ENCODE measurements at regions not wholly inside any gene's neighbourhood (a gene's known extent, or its start where the extent isn't known, plus 50 kb on each side); places are given as distances from the start of the nearest gene placed in this dataset.

GRCh38 chr6:159329081-159329480 is 159.9 kb downstream of the FNDC1 start:
- no peak overlapping the region for H3K4me2 ChIP-seq (ENCODE audit: low read length)
- no peaks in the 10 kb centered on the region for H3F3A ChIP-seq (ENCODE audit: insufficient read depth, low read length)
- H3K27me3 ChIP-seq (ENCODE audit: insufficient read depth, low read length), result no peaks in the 10 kb centered on the region; the same call in 1 of the 2 replicates
- H3K9me2 ChIP-seq (ENCODE audit: low read depth, low read length), result no peaks in the 10 kb centered on the region
- no peak overlapping the region for H3K9ac ChIP-seq (ENCODE audit: low read length)
- TF ChIP-seq CTCF (IDR thresholded peaks at IDR 0.05; ENCODE audit: low read length) (no peak), EZH2 (IDR thresholded peaks at IDR 0.05; ENCODE audit: borderline replicate concordance, low read length) (no peak)
- H3K4me1 ChIP-seq (ENCODE audit: insufficient read depth, low read length, severe bottlenecking), result no peaks in the 10 kb centered on the region
- H2AFZ ChIP-seq (ENCODE audit: low read length), result no peak overlapping the region
- no peak overlapping the region for H3K27ac ChIP-seq (ENCODE audit: low read depth, low read length, poor library complexity, severe bottlenecking)
- no peak overlapping the region for H3K4me3 ChIP-seq (ENCODE audit: low read depth, low read length, poor library complexity, severe bottlenecking)
- H3K9me3 ChIP-seq (ENCODE audit: low read length), result 0 out of 2 replicates have a peak, but pooled peaks cover 2% of the 10 kb centered on the region
- H3K36me3 ChIP-seq (ENCODE audit: insufficient read depth, low read length), result no peaks in the 10 kb centered on the region
- no peaks in the 10 kb centered on the region for H4K20me1 ChIP-seq (ENCODE audit: insufficient read depth, low read length)
- H3K79me2 ChIP-seq (ENCODE audit: insufficient read depth, low read length), result no peaks in the 10 kb centered on the region

GRCh38 chr6:159328052-159328451 is 158.9 kb downstream of the FNDC1 start:
- Histone ChIP-seq H3K27me3 (ENCODE audit: insufficient read depth, low read length) (no peaks in the 10 kb centered on the region; the same call in 1 of the 2 replicates), H3K79me2 (ENCODE audit: insufficient read depth, low read length) (no peaks in the 10 kb centered on the region), H3K36me3 (ENCODE audit: insufficient read depth, low read length) (no peaks in the 10 kb centered on the region), H3K9me2 (ENCODE audit: low read depth, low read length) (no peaks in the 10 kb centered on the region), H3K4me3 (ENCODE audit: low read depth, low read length, poor library complexity, severe bottlenecking) (no peak overlapping the region), H3K9ac (ENCODE audit: low read length) (no peak overlapping the region), H3K4me1 (ENCODE audit: insufficient read depth, low read length, severe bottlenecking) (no peaks in the 10 kb centered on the region), H4K20me1 (ENCODE audit: insufficient read depth, low read length) (no peaks in the 10 kb centered on the region), H3F3A (ENCODE audit: insufficient read depth, low read length) (no peaks in the 10 kb centered on the region), H3K9me3 (ENCODE audit: low read length) (0 out of 2 replicates have a peak, but pooled peaks cover 2% of the 10 kb centered on the region), H2AFZ (ENCODE audit: low read length) (no peak overlapping the region), H3K4me2 (ENCODE audit: low read length) (no peak overlapping the region), H3K27ac (ENCODE audit: low read depth, low read length, poor library complexity, severe bottlenecking) (no peak overlapping the region)
- TF ChIP-seq CTCF (IDR thresholded peaks at IDR 0.05; ENCODE audit: low read length), result no peak
- TF ChIP-seq EZH2 (IDR thresholded peaks at IDR 0.05; ENCODE audit: borderline replicate concordance, low read length), result no peak

- no peaks in the 10 kb centered on the region; the same call in 1 of the 2 replicates for H3K27me3 ChIP-seq (ENCODE audit: insufficient read depth, low read length)
- TF ChIP-seq CTCF (IDR thresholded peaks at IDR 0.05; ENCODE audit: low read length), result no peak
- no peak for TF ChIP-seq EZH2 (IDR thresholded peaks at IDR 0.05; ENCODE audit: borderline replicate concordance, low read length)
- H4K20me1 ChIP-seq (ENCODE audit: insufficient read depth, low read length), result no peaks in the 10 kb centered on the region
These were observed 156.3 kb downstream of the FNDC1 start for GRCh38 chr6:159325476-159325875.

More at GRCh38 chr6:159325476-159325875, 156.3 kb downstream of the FNDC1 start:
- H3K9me2 ChIP-seq (ENCODE audit: low read depth, low read length), result no peaks in the 10 kb centered on the region
- H3K79me2 ChIP-seq (ENCODE audit: insufficient read depth, low read length), result no peaks in the 10 kb centered on the region
- H3K4me1 ChIP-seq (ENCODE audit: insufficient read depth, low read length, severe bottlenecking), result no peaks in the 10 kb centered on the region
- H3F3A ChIP-seq (ENCODE audit: insufficient read depth, low read length), result no peaks in the 10 kb centered on the region
- H3K36me3 ChIP-seq (ENCODE audit: insufficient read depth, low read length), result no peaks in the 10 kb centered on the region
- no peak overlapping the region for H3K27ac ChIP-seq (ENCODE audit: low read depth, low read length, poor library complexity, severe bottlenecking)
- H3K4me3 ChIP-seq (ENCODE audit: low read depth, low read length, poor library complexity, severe bottlenecking), result no peak overlapping the region
- no peaks in the 10 kb centered on the region for H3K9me3 ChIP-seq (ENCODE audit: low read length)
- no peak overlapping the region for H2AFZ ChIP-seq (ENCODE audit: low read length)
- H3K9ac ChIP-seq (ENCODE audit: low read length), result no peak overlapping the region
- H3K4me2 ChIP-seq (ENCODE audit: low read length), result no peak overlapping the region
